ENCODE measurements at regions not wholly inside any gene's neighbourhood (a gene's known extent, or its start where the extent isn't known, plus 50 kb on each side); places are given as distances from the start of the nearest gene placed in this dataset.

DNA sequence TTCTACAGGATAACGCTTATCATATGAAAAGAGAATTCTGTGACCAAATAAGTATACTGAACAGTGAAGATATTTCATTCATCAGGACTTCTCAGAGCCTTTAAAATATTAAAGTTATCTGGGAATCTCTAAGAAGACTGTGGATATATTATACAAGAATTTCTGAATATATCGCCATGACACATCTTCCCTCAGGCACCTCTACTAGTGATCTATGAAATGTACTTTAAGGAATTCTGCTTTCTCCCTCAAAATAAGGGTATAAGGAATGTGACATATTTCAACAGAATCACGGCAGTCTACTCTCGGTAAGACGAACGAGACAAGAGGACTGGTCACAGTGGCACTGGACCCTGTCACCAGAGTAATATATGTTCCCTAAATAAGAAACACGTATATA lies 504.2 kb upstream of the PHF14 start:
- 64 to 77% (median 74%) methylated on average over 7 of the region's 7 CpGs for WGBS, 3 donors
- H3K27ac ChIP-seq: no peak overlapping the region
- no peaks in the 10 kb centered on the region for H3K27me3 ChIP-seq
- no peak for DNase-seq
- intact Hi-C loops (cut with DNase I): no loop called here
- H3K4me3 ChIP-seq: no peak overlapping the region
- H3K9me3 ChIP-seq: no peaks in the 10 kb centered on the region
- H3K36me3 ChIP-seq: no peaks in the 10 kb centered on the region
- TF ChIP-seq POLR2A (IDR thresholded peaks at IDR 0.05) (no peak), EP300 (IDR thresholded peaks at IDR 0.05) (no peak)
- TF ChIP-seq, protein P1, sequence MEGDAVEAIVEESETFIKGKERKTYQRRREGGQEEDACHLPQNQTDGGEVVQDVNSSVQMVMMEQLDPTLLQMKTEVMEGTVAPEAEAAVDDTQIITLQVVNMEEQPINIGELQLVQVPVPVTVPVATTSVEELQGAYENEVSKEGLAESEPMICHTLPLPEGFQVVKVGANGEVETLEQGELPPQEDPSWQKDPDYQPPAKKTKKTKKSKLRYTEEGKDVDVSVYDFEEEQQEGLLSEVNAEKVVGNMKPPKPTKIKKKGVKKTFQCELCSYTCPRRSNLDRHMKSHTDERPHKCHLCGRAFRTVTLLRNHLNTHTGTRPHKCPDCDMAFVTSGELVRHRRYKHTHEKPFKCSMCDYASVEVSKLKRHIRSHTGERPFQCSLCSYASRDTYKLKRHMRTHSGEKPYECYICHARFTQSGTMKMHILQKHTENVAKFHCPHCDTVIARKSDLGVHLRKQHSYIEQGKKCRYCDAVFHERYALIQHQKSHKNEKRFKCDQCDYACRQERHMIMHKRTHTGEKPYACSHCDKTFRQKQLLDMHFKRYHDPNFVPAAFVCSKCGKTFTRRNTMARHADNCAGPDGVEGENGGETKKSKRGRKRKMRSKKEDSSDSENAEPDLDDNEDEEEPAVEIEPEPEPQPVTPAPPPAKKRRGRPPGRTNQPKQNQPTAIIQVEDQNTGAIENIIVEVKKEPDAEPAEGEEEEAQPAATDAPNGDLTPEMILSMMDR (IDR thresholded peaks at IDR 0.05): no peak
- H3K4me1 ChIP-seq (ENCODE audit: insufficient read depth): peaks cover 2% of the 10 kb centered on the region

- intact Hi-C loops (cut with DNase I): no loop called here
- 51 to 65% (median 52%) methylated on average over 2 of the region's 2 CpGs for WGBS, 3 donors
- Histone ChIP-seq H3K9me3 (no peaks in the 10 kb centered on the region), H3K4me1 (ENCODE audit: insufficient read depth) (peaks cover 2% of the 10 kb centered on the region), H3K4me3 (no peak overlapping the region), H3K27ac (no peak overlapping the region), H3K27me3 (no peaks in the 10 kb centered on the region), H3K36me3 (no peaks in the 10 kb centered on the region)
- DNase-seq: no peak
- TF ChIP-seq, protein P1 (IDR thresholded peaks at IDR 0.05): no peak
- TF ChIP-seq POLR2A (IDR thresholded peaks at IDR 0.05) (no peak), EP300 (IDR thresholded peaks at IDR 0.05) (no peak)
These were observed 502.2 kb upstream of the PHF14 start for GRCh38 chr7:10471280-10472058.

GRCh38 chr7:10472115-10472514 lies 501.6 kb upstream of the PHF14 start:
- Histone ChIP-seq H3K4me1 (ENCODE audit: insufficient read depth) (peaks cover 2% of the 10 kb centered on the region), H3K27me3 (no peaks in the 10 kb centered on the region), H3K27ac (no peak overlapping the region), H3K36me3 (no peaks in the 10 kb centered on the region), H3K9me3 (no peaks in the 10 kb centered on the region), H3K4me3 (no peak overlapping the region)
- no peak for DNase-seq
- TF ChIP-seq, protein P1 (IDR thresholded peaks at IDR 0.05): no peak
- TF ChIP-seq EP300 (IDR thresholded peaks at IDR 0.05) (no peak), POLR2A (IDR thresholded peaks at IDR 0.05) (no peak)
- intact Hi-C loops (cut with DNase I): no loop called here
- WGBS, 3 donors: 71 to 78% (median 72%) methylated on average over 3 of the region's 3 CpGs

DNA sequence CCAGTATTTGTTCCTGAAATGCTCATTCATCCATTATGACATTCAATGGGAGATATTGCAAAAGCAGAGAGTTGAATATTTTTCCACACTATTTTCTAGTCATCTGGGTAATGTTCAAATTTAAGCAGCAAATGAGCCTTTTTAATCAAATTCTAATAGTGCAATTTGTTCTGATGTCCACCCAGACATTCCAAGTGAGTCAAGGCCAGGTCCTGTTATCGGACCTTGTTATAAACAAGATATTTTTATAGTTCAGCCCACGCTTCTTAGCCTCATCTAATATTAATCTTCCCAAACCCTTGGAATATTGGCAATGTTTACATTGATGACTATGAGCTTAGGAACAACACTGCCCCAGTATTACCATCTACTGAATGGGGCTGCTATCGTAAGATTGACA lies 500.1 kb upstream of the PHF14 start:
- Histone ChIP-seq H3K27ac (no peak overlapping the region), H3K4me3 (no peak overlapping the region), H3K27me3 (no peaks in the 10 kb centered on the region), H3K4me1 (ENCODE audit: insufficient read depth) (peaks cover 2% of the 10 kb centered on the region), H3K36me3 (no peaks in the 10 kb centered on the region), H3K9me3 (no peaks in the 10 kb centered on the region)
- 15 to 29% (median 18%) methylated on average over 3 of the region's 3 CpGs for WGBS, 3 donors
- DNase-seq: no peak
- TF ChIP-seq EP300 (IDR thresholded peaks at IDR 0.05) (no peak), POLR2A (IDR thresholded peaks at IDR 0.05) (no peak)
- TF ChIP-seq, protein P1 (IDR thresholded peaks at IDR 0.05): no peak
- intact Hi-C loops (cut with DNase I): no loop called here
